ENCODE measurements at regions not wholly inside any gene's neighbourhood (a gene's known extent, or its start where the extent isn't known, plus 50 kb on each side); places are given as distances from the start of the nearest gene placed in this dataset.

- TF ChIP-seq, protein P1, sequence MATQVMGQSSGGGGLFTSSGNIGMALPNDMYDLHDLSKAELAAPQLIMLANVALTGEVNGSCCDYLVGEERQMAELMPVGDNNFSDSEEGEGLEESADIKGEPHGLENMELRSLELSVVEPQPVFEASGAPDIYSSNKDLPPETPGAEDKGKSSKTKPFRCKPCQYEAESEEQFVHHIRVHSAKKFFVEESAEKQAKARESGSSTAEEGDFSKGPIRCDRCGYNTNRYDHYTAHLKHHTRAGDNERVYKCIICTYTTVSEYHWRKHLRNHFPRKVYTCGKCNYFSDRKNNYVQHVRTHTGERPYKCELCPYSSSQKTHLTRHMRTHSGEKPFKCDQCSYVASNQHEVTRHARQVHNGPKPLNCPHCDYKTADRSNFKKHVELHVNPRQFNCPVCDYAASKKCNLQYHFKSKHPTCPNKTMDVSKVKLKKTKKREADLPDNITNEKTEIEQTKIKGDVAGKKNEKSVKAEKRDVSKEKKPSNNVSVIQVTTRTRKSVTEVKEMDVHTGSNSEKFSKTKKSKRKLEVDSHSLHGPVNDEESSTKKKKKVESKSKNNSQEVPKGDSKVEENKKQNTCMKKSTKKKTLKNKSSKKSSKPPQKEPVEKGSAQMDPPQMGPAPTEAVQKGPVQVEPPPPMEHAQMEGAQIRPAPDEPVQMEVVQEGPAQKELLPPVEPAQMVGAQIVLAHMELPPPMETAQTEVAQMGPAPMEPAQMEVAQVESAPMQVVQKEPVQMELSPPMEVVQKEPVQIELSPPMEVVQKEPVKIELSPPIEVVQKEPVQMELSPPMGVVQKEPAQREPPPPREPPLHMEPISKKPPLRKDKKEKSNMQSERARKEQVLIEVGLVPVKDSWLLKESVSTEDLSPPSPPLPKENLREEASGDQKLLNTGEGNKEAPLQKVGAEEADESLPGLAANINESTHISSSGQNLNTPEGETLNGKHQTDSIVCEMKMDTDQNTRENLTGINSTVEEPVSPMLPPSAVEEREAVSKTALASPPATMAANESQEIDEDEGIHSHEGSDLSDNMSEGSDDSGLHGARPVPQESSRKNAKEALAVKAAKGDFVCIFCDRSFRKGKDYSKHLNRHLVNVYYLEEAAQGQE (IDR thresholded peaks at IDR 0.05; ENCODE audit: unreplicated experiment), result no peak
These were observed 332.0 kb downstream of the FGF9 start (continued) for GRCh38 chr13:22002893-22003292.

- Histone ChIP-seq H3K27ac (ENCODE audit: low read depth) (no peak overlapping the region), H3K4me3 (no peak overlapping the region), H3K4me2 (no peak overlapping the region), H4K20me1 (replicated peaks; ENCODE audit: insufficient read depth) (no peaks in the 10 kb centered on the region), H3K4me1 (ENCODE audit: insufficient read depth) (no peaks in the 10 kb centered on the region), H3F3A (replicated peaks; ENCODE audit: low read depth) (no peaks in the 10 kb centered on the region), H3K36me3 (ENCODE audit: insufficient read depth) (no peaks in the 10 kb centered on the region), H2AFZ (no peak overlapping the region), H3K27me3 (ENCODE audit: insufficient read depth) (no peaks in the 10 kb centered on the region), H3K79me2 (replicated peaks; ENCODE audit: insufficient read depth) (no peaks in the 10 kb centered on the region), H3K9me2 (ENCODE audit: insufficient read depth) (0 out of 2 replicates have a peak, but pooled peaks cover 4% of the 10 kb centered on the region)
- Mint-ChIP-seq H3K27me3 (ENCODE audit: insufficient read depth, low read depth, poor library complexity) (peaks cover 6% of the 10 kb centered on the region), H3K9me3 (peaks cover 3% of the 10 kb centered on the region; the same call in 2 of the 3 replicates), H3K27ac (no peak overlapping the region), H3K36me3 (ENCODE audit: low read depth) (no peaks in the 10 kb centered on the region), H3K4me3 (no peak overlapping the region), H3K4me1 (peaks cover 2% of the 10 kb centered on the region; the same call in 1 of the 3 replicates)
- DNase-seq (ENCODE audit: low spot score) (no peak), ATAC-seq (no peak)
- TF ChIP-seq NANOG (IDR thresholded peaks at IDR 0.05; ENCODE audit: borderline replicate concordance) (no peak), CTCF (conservative IDR thresholded peaks at IDR 0.05; ENCODE audit: low read depth in 2 of 2) (no peak), ZNF462 (CRISPR knock-in tag; IDR thresholded peaks at IDR 0.05) (no peak), STAT1 (IDR thresholded peaks at IDR 0.05; ENCODE audit: unreplicated experiment) (no peak), EZH2 (IDR thresholded peaks at IDR 0.05; ENCODE audit: low read depth, unreplicated experiment) (no peak), JUNB (IDR thresholded peaks at IDR 0.05; ENCODE audit: unreplicated experiment) (no peak), EZH2phosphoT487 (IDR thresholded peaks at IDR 0.05; ENCODE audit: unreplicated experiment) (no peak), ZNF331 (CRISPR knock-in tag; IDR thresholded peaks at IDR 0.05; ENCODE audit: low read depth) (no peak), ETS1 (IDR thresholded peaks at IDR 0.05) (no peak), CREB1 (CRISPR knock-in tag; IDR thresholded peaks at IDR 0.05; ENCODE audit: low read depth) (no peak)
These were observed 338.6 kb downstream of the FGF9 start for GRCh38 chr13:22009500-22009899.

Measured in GM23338 (cell line).